ENCODE measurements at regions not wholly inside any gene's neighbourhood (a gene's known extent, or its start where the extent isn't known, plus 50 kb on each side); places are given as distances from the start of the nearest gene placed in this dataset.
"Not testable (repeated sequence)": the region's sequence is repeated elsewhere in the genome, so short reads cannot be mapped to it uniquely, and the experiment has no call there.

DNA sequence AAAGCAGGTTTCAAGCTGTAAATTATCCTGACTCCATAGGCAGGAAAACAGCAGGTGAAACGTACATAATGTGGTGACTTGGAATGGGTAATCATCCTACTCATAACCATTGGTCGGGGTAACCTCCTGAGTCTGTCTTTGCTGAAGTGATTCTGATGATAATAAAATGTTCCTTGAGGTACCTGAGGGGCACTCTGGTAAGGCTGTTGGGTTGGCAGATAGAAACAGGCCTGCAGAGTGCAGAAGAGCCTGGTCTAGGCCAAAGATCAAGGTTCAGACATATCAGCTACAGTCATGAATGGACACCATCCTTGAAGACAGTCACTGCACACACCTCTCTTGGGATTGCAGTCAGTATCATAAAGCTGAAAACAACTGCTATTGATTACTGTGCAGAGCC lies 174.7 kb upstream of the RPL34 start:
- H3K9ac ChIP-seq (ENCODE audit: low read length), result no peak overlapping the region
- H4K20me1 ChIP-seq (ENCODE audit: insufficient read depth, low read length), result no peaks in the 10 kb centered on the region
- H3F3A ChIP-seq (ENCODE audit: insufficient read depth, low read length), result no peaks in the 10 kb centered on the region
- no peak overlapping the region for H3K4me2 ChIP-seq (ENCODE audit: low read depth, low read length)
- H3K9me3 ChIP-seq (replicated peaks; ENCODE audit: insufficient read depth, low read length), result no peaks in the 10 kb centered on the region
- no peak for TF ChIP-seq EZH2 (optimal IDR thresholded peaks at IDR 0.05; ENCODE audit: low read depth, low read length)
- H3K27me3 ChIP-seq (replicated peaks; ENCODE audit: insufficient read depth, low read length), result no peaks in the 10 kb centered on the region
- H3K4me3 ChIP-seq (ENCODE audit: low read length), result no peak overlapping the region
- no peak overlapping the region for H3K27ac ChIP-seq (ENCODE audit: low read length)
- no peak for DNase-seq
- H3K36me3 ChIP-seq (replicated peaks; ENCODE audit: insufficient read depth, low read length), result no peaks in the 10 kb centered on the region
- H3K4me1 ChIP-seq (ENCODE audit: low read length), result no peaks in the 10 kb centered on the region
- H3K79me2 ChIP-seq (ENCODE audit: low read length), result no peaks in the 10 kb centered on the region
- H2AFZ ChIP-seq (ENCODE audit: low read length), result no peak overlapping the region
- H3K9me2 ChIP-seq (replicated peaks; ENCODE audit: insufficient read depth, low read length), result no peaks in the 10 kb centered on the region

DNA sequence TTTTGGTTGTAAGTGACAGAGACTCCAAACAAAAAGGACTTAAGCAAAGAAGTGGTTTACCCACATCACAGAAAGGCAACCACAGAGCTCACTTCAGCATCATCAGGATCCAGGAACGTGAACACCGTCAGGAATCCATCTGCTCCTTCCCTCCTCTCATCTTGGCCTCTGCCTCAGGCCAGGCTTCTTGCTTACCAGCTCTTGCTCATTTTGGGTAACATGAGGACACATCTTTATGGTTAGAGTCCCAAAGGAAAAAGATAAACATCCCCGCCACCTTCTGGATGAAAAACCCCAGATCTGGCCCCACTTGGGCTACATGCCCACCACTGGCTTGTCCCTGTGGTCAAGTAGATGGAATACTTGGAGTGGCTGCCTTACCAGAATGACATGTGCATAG lies 176.8 kb upstream of the RPL34 start:
- DNase-seq, result no peak
- Histone ChIP-seq H3K36me3 (replicated peaks; ENCODE audit: insufficient read depth, low read length) (no peaks in the 10 kb centered on the region), H3K79me2 (ENCODE audit: low read length) (no peaks in the 10 kb centered on the region), H3K4me1 (ENCODE audit: low read length) (no peaks in the 10 kb centered on the region), H4K20me1 (ENCODE audit: insufficient read depth, low read length) (no peaks in the 10 kb centered on the region), H3F3A (ENCODE audit: insufficient read depth, low read length) (no peaks in the 10 kb centered on the region), H3K9ac (ENCODE audit: low read length) (no peak overlapping the region), H3K4me2 (ENCODE audit: low read depth, low read length) (no peak overlapping the region), H2AFZ (ENCODE audit: low read length) (no peak overlapping the region), H3K27me3 (replicated peaks; ENCODE audit: insufficient read depth, low read length) (no peaks in the 10 kb centered on the region), H3K27ac (ENCODE audit: low read length) (no peak overlapping the region), H3K9me2 (replicated peaks; ENCODE audit: insufficient read depth, low read length) (no peaks in the 10 kb centered on the region), H3K9me3 (replicated peaks; ENCODE audit: insufficient read depth, low read length) (no peaks in the 10 kb centered on the region), H3K4me3 (ENCODE audit: low read length) (no peak overlapping the region)
- TF ChIP-seq EZH2phosphoT487 (IDR thresholded peaks at IDR 0.05; ENCODE audit: low read length), result no peak
- no peak for TF ChIP-seq CTCF (IDR thresholded peaks at IDR 0.05; ENCODE audit: low read length)
- no peak for TF ChIP-seq EZH2 (optimal IDR thresholded peaks at IDR 0.05; ENCODE audit: low read depth, low read length)

GRCh38 chr4:108433832-108434231 lies 186.5 kb upstream of the RPL34 start:
- H3K4me3 ChIP-seq (ENCODE audit: low read length), result no peak overlapping the region
- H3K4me2 ChIP-seq (ENCODE audit: low read depth, low read length), result no peak overlapping the region
- H3K4me1 ChIP-seq (ENCODE audit: low read length), result no peaks in the 10 kb centered on the region
- H3K27ac ChIP-seq (ENCODE audit: low read length), result no peak overlapping the region
- H3K9ac ChIP-seq (ENCODE audit: low read length), result no peak overlapping the region
- no peaks in the 10 kb centered on the region for H3F3A ChIP-seq (ENCODE audit: insufficient read depth, low read length)
- DNase-seq, result no peak
- no peaks in the 10 kb centered on the region for H3K27me3 ChIP-seq (replicated peaks; ENCODE audit: insufficient read depth, low read length)
- H3K9me2 ChIP-seq (replicated peaks; ENCODE audit: insufficient read depth, low read length), result no peaks in the 10 kb centered on the region
- TF ChIP-seq EZH2phosphoT487 (IDR thresholded peaks at IDR 0.05; ENCODE audit: low read length) (no peak), EZH2 (optimal IDR thresholded peaks at IDR 0.05; ENCODE audit: low read depth, low read length) (no peak), CTCF (IDR thresholded peaks at IDR 0.05; ENCODE audit: low read length) (no peak)
- H3K9me3 ChIP-seq (replicated peaks; ENCODE audit: insufficient read depth, low read length), result no peaks in the 10 kb centered on the region
- H3K79me2 ChIP-seq (ENCODE audit: low read length), result no peaks in the 10 kb centered on the region
- H3K36me3 ChIP-seq (replicated peaks; ENCODE audit: insufficient read depth, low read length), result no peaks in the 10 kb centered on the region
- H2AFZ ChIP-seq (ENCODE audit: low read length), result no peak overlapping the region
- H4K20me1 ChIP-seq (ENCODE audit: insufficient read depth, low read length), result no peaks in the 10 kb centered on the region

- not testable (repeated sequence) for H3K27me3 ChIP-seq (replicated peaks; ENCODE audit: insufficient read depth, low read length); H3K4me2 ChIP-seq (ENCODE audit: low read depth, low read length); H3K9me2 ChIP-seq (replicated peaks; ENCODE audit: insufficient read depth, low read length); H3K36me3 ChIP-seq (replicated peaks; ENCODE audit: insufficient read depth, low read length); H3K4me1 ChIP-seq (ENCODE audit: low read length); H4K20me1 ChIP-seq (ENCODE audit: insufficient read depth, low read length); H3K4me3 ChIP-seq (ENCODE audit: low read length); H3F3A ChIP-seq (ENCODE audit: insufficient read depth, low read length); H3K9ac ChIP-seq (ENCODE audit: low read length); H3K9me3 ChIP-seq (replicated peaks; ENCODE audit: insufficient read depth, low read length); DNase-seq; H2AFZ ChIP-seq (ENCODE audit: low read length); H3K27ac ChIP-seq (ENCODE audit: low read length); H3K79me2 ChIP-seq (ENCODE audit: low read length)
Observed at GRCh38 chr4:108433394-108433793, 187.0 kb upstream of the RPL34 start.

Data from MM.1S (cell line).